Muscle of back (tissue), 3 donors: ENCODE measurements at regions not wholly inside any gene's neighbourhood (a gene's known extent, or its start where the extent isn't known, plus 50 kb on each side); places are given as distances from the start of the nearest gene placed in this dataset.
A peak's percentile ranks its signal among the peaks of the same experiment; 100 is the strongest.
"Not testable (repeated sequence)": the region's sequence is repeated elsewhere in the genome, so short reads cannot be mapped to it uniquely, and the experiment has no call there.

Experiments used
- DNase-seq, 3 donors: peaks; one replicate each; pipeline versions ENCODE4 v3.0.0 to v3.0.0-alpha.2; 2013

- no peak for DNase-seq
Measured at GRCh38 chr10:33704214-33704830, 369.9 kb upstream of the NRP1 start.

- DNase-seq = peak in 1 of 3 donors; percentile 48
Measured at GRCh38 chr10:33703501-33704213, 369.2 kb upstream of the NRP1 start.

- DNase-seq = no peak
Measured at GRCh38 chr10:33698033-33698432, 363.6 kb upstream of the NRP1 start.

GRCh38 chr10:33697016-33697415 is 362.5 kb upstream of the NRP1 start:
- no peak for DNase-seq

- DNase-seq = no peak
Measured at GRCh38 chr10:33695536-33695935, 361.1 kb upstream of the NRP1 start.

GRCh38 chr10:33690536-33690935 is 356.1 kb upstream of the NRP1 start:
- DNase-seq = not testable (repeated sequence)

GRCh38 chr10:33688506-33688905 is 354.0 kb upstream of the NRP1 start:
- DNase-seq = no peak

GRCh38 chr10:33684211-33684611 is 349.7 kb upstream of the NRP1 start:
- peak; percentile 73 to 94 (median 84) for DNase-seq

- DNase-seq = no peak
Measured at GRCh38 chr10:33681595-33681994, 347.1 kb upstream of the NRP1 start.

GRCh38 chr10:33680036-33680435 is 345.6 kb upstream of the NRP1 start:
- DNase-seq = no peak

- no peak for DNase-seq
Measured at GRCh38 chr10:33676606-33677339, 342.3 kb upstream of the NRP1 start.

- peak; percentile 32 to 86 (median 68) for DNase-seq
Measured at GRCh38 chr10:33674986-33675599, 340.6 kb upstream of the NRP1 start.

GRCh38 chr10:33674491-33674890 is 340.0 kb upstream of the NRP1 start:
- DNase-seq = peak; percentile 65 to 92 (median 80)

GRCh38 chr10:33673839-33674415 is 339.5 kb upstream of the NRP1 start:
- no peak for DNase-seq

GRCh38 chr10:33669904-33670303 is 335.4 kb upstream of the NRP1 start:
- DNase-seq = no peak

GRCh38 chr10:33666686-33667480 is 332.4 kb upstream of the NRP1 start:
- DNase-seq = no peak

- DNase-seq = no peak
Measured at GRCh38 chr10:33665501-33665900, 331.0 kb upstream of the NRP1 start.

- DNase-seq = no peak
Measured at GRCh38 chr10:33664070-33664469, 329.6 kb upstream of the NRP1 start.

GRCh38 chr10:33661580-33662336 is 327.3 kb upstream of the NRP1 start:
- peak; percentile 35 to 77 (median 48) for DNase-seq

GRCh38 chr10:33660329-33660728 is 325.9 kb upstream of the NRP1 start:
- no peak for DNase-seq
